HL-60 (cell line): ENCODE measurements at regions not wholly inside any gene's neighbourhood (a gene's known extent, or its start where the extent isn't known, plus 50 kb on each side); places are given as distances from the start of the nearest gene placed in this dataset.

Experiments used
- DNase-seq, 2 experiments: peaks; one replicate each; pipeline ENCODE4 v3.0.0-alpha.2; 2010 to 2020; ENCODE audit warnings: low read depth in 1 of 2, low spot score in 1 of 2
- H3K27ac ChIP-seq: fragments of 250-450 bp; sonication (Bioruptor Pico); replicated peaks from 2 replicates; pipeline ENCODE4 v1.5.1; 2020; ENCODE audit warnings: mild to moderate bottlenecking, moderate library complexity
- H3K27me3 ChIP-seq: fragments of 250-450 bp; sonication (Bioruptor Pico); 2 replicates; pipeline ENCODE4 v1.5.1; 2021; ENCODE audit warnings: mild to moderate bottlenecking, moderate library complexity; ENCODE audit not compliant: insufficient read depth, poor library complexity, severe bottlenecking
- H3K4me3 ChIP-seq: replicated peaks from 2 replicates; pipeline ENCODE4 v1.5.1; 2011; ENCODE audit warnings: mild to moderate bottlenecking, control low read depth, low read length; ENCODE audit not compliant: insufficient read depth
- GABPA ChIP-seq: IDR thresholded peaks from 2 replicates; pipeline ENCODE4 v1.6.1; 2012; ENCODE audit warnings: low read depth
- POLR2AphosphoS5 ChIP-seq: IDR thresholded peaks from 2 replicates; pipeline ENCODE4 v1.6.1; 2012; ENCODE audit warnings: low read depth
- SPI1 ChIP-seq: IDR thresholded peaks from 2 replicates; pipeline ENCODE4 v1.6.1; 2012; ENCODE audit warnings: low read depth, mild to moderate bottlenecking, borderline replicate concordance
- TF ChIP-seq, protein P1 (sequence below): IDR thresholded peaks from 2 replicates; pipeline ENCODE4 v1.6.1; 2012; ENCODE audit warnings: low read depth; ENCODE audit not compliant: insufficient replicate concordance
- TF ChIP-seq, protein P2 (sequence below): IDR thresholded peaks from one replicate; pipeline ENCODE4 v1.5.1; 2011; ENCODE audit warnings: low read length, control low read depth, inconsistent platforms; ENCODE audit not compliant: insufficient read depth

DNA sequence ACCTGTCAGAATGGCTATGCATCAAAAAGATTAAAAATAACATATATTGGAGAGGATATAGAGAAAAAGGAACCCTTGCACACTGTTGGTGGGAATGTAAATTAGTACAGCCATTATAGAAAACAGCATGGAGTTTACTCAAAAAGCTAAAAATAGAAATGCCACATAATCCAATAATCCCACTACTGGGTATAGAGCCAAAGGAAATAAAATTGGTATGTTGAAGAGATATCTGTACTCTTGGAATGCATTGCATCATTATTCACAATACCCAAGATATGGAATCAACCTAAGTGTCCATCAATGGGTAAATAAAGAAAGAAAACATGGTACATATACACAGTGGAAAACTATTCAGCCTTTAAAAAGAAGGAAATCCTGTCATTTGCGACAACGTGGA lies 77.2 kb downstream of the C1D start:
- no peak overlapping the region for H3K4me3 ChIP-seq
- H3K27me3 ChIP-seq: no peaks in the 10 kb centered on the region
- DNase-seq: no peak
- no peak for TF ChIP-seq SPI1
- TF ChIP-seq GABPA: no peak
- TF ChIP-seq, protein P1, sequence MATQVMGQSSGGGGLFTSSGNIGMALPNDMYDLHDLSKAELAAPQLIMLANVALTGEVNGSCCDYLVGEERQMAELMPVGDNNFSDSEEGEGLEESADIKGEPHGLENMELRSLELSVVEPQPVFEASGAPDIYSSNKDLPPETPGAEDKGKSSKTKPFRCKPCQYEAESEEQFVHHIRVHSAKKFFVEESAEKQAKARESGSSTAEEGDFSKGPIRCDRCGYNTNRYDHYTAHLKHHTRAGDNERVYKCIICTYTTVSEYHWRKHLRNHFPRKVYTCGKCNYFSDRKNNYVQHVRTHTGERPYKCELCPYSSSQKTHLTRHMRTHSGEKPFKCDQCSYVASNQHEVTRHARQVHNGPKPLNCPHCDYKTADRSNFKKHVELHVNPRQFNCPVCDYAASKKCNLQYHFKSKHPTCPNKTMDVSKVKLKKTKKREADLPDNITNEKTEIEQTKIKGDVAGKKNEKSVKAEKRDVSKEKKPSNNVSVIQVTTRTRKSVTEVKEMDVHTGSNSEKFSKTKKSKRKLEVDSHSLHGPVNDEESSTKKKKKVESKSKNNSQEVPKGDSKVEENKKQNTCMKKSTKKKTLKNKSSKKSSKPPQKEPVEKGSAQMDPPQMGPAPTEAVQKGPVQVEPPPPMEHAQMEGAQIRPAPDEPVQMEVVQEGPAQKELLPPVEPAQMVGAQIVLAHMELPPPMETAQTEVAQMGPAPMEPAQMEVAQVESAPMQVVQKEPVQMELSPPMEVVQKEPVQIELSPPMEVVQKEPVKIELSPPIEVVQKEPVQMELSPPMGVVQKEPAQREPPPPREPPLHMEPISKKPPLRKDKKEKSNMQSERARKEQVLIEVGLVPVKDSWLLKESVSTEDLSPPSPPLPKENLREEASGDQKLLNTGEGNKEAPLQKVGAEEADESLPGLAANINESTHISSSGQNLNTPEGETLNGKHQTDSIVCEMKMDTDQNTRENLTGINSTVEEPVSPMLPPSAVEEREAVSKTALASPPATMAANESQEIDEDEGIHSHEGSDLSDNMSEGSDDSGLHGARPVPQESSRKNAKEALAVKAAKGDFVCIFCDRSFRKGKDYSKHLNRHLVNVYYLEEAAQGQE: no peak
- TF ChIP-seq POLR2AphosphoS5: no peak
- TF ChIP-seq, protein P2, sequence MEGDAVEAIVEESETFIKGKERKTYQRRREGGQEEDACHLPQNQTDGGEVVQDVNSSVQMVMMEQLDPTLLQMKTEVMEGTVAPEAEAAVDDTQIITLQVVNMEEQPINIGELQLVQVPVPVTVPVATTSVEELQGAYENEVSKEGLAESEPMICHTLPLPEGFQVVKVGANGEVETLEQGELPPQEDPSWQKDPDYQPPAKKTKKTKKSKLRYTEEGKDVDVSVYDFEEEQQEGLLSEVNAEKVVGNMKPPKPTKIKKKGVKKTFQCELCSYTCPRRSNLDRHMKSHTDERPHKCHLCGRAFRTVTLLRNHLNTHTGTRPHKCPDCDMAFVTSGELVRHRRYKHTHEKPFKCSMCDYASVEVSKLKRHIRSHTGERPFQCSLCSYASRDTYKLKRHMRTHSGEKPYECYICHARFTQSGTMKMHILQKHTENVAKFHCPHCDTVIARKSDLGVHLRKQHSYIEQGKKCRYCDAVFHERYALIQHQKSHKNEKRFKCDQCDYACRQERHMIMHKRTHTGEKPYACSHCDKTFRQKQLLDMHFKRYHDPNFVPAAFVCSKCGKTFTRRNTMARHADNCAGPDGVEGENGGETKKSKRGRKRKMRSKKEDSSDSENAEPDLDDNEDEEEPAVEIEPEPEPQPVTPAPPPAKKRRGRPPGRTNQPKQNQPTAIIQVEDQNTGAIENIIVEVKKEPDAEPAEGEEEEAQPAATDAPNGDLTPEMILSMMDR: no peak
- no peak overlapping the region for H3K27ac ChIP-seq

DNA sequence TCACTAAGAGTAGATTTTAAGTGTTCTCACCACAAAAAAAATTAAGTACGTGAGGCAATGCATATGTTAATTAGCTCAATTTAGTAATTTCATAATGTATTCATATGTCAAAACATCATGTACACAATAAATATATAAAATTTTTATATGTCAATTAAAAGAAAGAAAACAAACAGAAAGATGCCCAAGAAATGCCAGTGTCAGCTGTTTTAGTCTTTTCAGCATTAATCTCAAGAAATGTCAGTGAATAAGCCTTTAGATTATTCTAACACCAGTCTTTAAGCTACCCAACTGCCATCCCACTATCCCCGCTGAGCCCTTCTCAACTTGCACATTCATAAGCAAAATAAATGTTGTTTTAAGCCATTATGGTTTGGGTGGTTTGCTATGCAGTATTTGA lies 76.5 kb downstream of the C1D start:
- no peak for DNase-seq
- Histone ChIP-seq H3K27me3 (no peaks in the 10 kb centered on the region), H3K27ac (no peak overlapping the region), H3K4me3 (no peak overlapping the region)
- TF ChIP-seq GABPA (no peak), SPI1 (no peak), POLR2AphosphoS5 (no peak)
- TF ChIP-seq, protein P1: no peak
- TF ChIP-seq, protein P2: no peak
